IMR-90 (cell line): ENCODE measurements at regions not wholly inside any gene's neighbourhood (a gene's known extent, or its start where the extent isn't known, plus 50 kb on each side); places are given as distances from the start of the nearest gene placed in this dataset.
A peak's percentile ranks its signal among the peaks of the same experiment; 100 is the strongest.

ENCODE experiments used
- ATAC-seq: fragments of 200-7000 bp; cut with Tn5 transposase; 2 replicates; pipeline ENCODE4 v1.9.1; 2020; ENCODE audit warnings: low read depth, mild to moderate bottlenecking, moderate library complexity
- BruUV-seq: library from RNA; stranded (reverse); fragments of 400-500 nt; replicated peaks from 2 replicates; lab custom pipeline; 2021; lab: Mats Ljungman, UMichigan
- CTCF ChIA-PET: fragments of 300-600 bp; formaldehyde crosslinking; extraction: SDS; loops from one replicate; lab custom pipeline; 2021; ENCODE audit warnings: antibody characterized with exemption; lab: Yijun Ruan, JAX
- POLR2A ChIA-PET: fragments of 300-600 bp; sonication (Branson Sonifier 250); formaldehyde crosslinking; loops from one replicate; lab custom pipeline; 2022; ENCODE audit warnings: antibody characterized with exemption; ENCODE audit not compliant: unreplicated experiment; lab: Charles Lee
- DNase-seq: peaks from one replicate; pipeline ENCODE4 v3.0.0; 2013
- H2AFZ ChIP-seq: replicated peaks from 2 replicates; pipeline ENCODE3; 2013; ENCODE audit warnings: low read length, mild to moderate bottlenecking; ENCODE audit not compliant: poor library complexity
- H2AK5ac ChIP-seq: 2 replicates; pipeline ENCODE4 v1.6.1; 2013; ENCODE audit warnings: low read depth, low read length, inconsistent platforms
- H2AK9ac ChIP-seq: replicated peaks from 2 replicates; pipeline ENCODE3; 2013; ENCODE audit warnings: mild to moderate bottlenecking, low read depth, low read length, moderate library complexity; ENCODE audit not compliant: poor library complexity
- H2BK120ac ChIP-seq: 2 replicates; pipeline ENCODE4 v1.6.1; 2013; ENCODE audit warnings: low read depth, low read length, inconsistent platforms
- H2BK15ac ChIP-seq: 3 replicates; pipeline ENCODE4 v1.6.1; 2013; ENCODE audit warnings: low read depth, low read length, inconsistent platforms
- H2BK20ac ChIP-seq: 2 replicates; pipeline ENCODE4 v1.6.1; 2013; ENCODE audit warnings: low read depth, mild to moderate bottlenecking, inconsistent platforms, low read length, moderate library complexity
- H2BK5ac ChIP-seq: 2 replicates; pipeline ENCODE4 v1.6.1; 2013; ENCODE audit warnings: mild to moderate bottlenecking, low read depth, low read length, inconsistent platforms; ENCODE audit not compliant: poor library complexity, severe bottlenecking
- H3K14ac ChIP-seq: replicated peaks from 2 replicates; pipeline ENCODE4 v1.6.1; 2013; ENCODE audit warnings: low read depth, low read length, inconsistent platforms
- H3K18ac ChIP-seq: 2 replicates; pipeline ENCODE4 v1.6.1; 2013; ENCODE audit warnings: low read depth, low read length, control low read depth
- H3K23ac ChIP-seq: 2 replicates; pipeline ENCODE4 v1.6.1; 2013; ENCODE audit warnings: low read depth, low read length, inconsistent platforms
- H3K27ac ChIP-seq: 2 replicates; pipeline ENCODE4 v1.5.1; 2013; ENCODE audit warnings: mild to moderate bottlenecking, control low read depth, low read length; ENCODE audit not compliant: insufficient read depth
- H3K27me3 ChIP-seq: 2 replicates; pipeline ENCODE4 v1.6.1; 2013; ENCODE audit warnings: low read length; ENCODE audit not compliant: control insufficient read depth, insufficient read depth
- H3K36me3 ChIP-seq: 2 replicates; pipeline ENCODE4 v1.6.1; 2013; ENCODE audit warnings: low read length, mixed read lengths; ENCODE audit not compliant: control insufficient read depth, insufficient read depth
- H3K4ac ChIP-seq: 2 replicates; pipeline ENCODE4 v1.6.1; 2013; ENCODE audit warnings: low read depth, low read length, inconsistent platforms
- H3K4me1 ChIP-seq: 2 replicates; pipeline ENCODE4 v1.6.1; 2013; ENCODE audit warnings: low read length, mixed read lengths; ENCODE audit not compliant: control insufficient read depth, insufficient read depth
- H3K4me2 ChIP-seq: 2 replicates; pipeline ENCODE4 v1.6.1; 2013; ENCODE audit warnings: low read depth, mild to moderate bottlenecking, control low read depth, low read length, moderate library complexity
- H3K4me3 ChIP-seq: 2 replicates; pipeline ENCODE4 v1.5.1; 2013; ENCODE audit warnings: low read depth, mild to moderate bottlenecking, control low read depth, low read length, moderate library complexity; ENCODE audit not compliant: insufficient read depth
- H3K56ac ChIP-seq: 2 replicates; pipeline ENCODE4 v1.6.1; 2013; ENCODE audit warnings: low read length, inconsistent platforms; ENCODE audit not compliant: insufficient read depth; ENCODE audit errors: extremely low read depth
- H3K79me1 ChIP-seq, 2 experiments: 2 replicates each; pipeline ENCODE4 v1.6.1; 2013; ENCODE audit warnings: low read length in 2 of 2, inconsistent platforms in 1 of 2, low read depth in 1 of 2
- H3K9ac ChIP-seq: 2 replicates; pipeline ENCODE4 v1.6.1; 2013; ENCODE audit warnings: low read depth, low read length, control low read depth
- H3K9me1 ChIP-seq: 2 replicates; pipeline ENCODE4 v1.6.1; 2013; ENCODE audit warnings: low read length, inconsistent platforms; ENCODE audit not compliant: insufficient read depth
- H3K9me3 ChIP-seq: 2 replicates; pipeline ENCODE4 v1.6.1; 2013; ENCODE audit warnings: low read length; ENCODE audit not compliant: control insufficient read depth, insufficient read depth
- H4K20me1 ChIP-seq: 2 replicates; pipeline ENCODE4 v1.6.1; 2013; ENCODE audit warnings: low read length, inconsistent platforms; ENCODE audit not compliant: insufficient read depth
- H4K5ac ChIP-seq: 2 replicates; pipeline ENCODE4 v1.6.1; 2013; ENCODE audit warnings: mild to moderate bottlenecking, low read depth, low read length, control low read depth
- H4K8ac ChIP-seq, 2 experiments: 2 replicates each; pipeline ENCODE4 v1.6.1; 2013; ENCODE audit warnings: low read depth in 2 of 2, low read length in 2 of 2, control low read depth in 1 of 2, inconsistent platforms in 1 of 2
- H4K91ac ChIP-seq: 2 replicates; pipeline ENCODE4 v1.6.1; 2013; ENCODE audit warnings: low read depth, low read length, inconsistent platforms; ENCODE audit not compliant: insufficient read depth
- BHLHE40 ChIP-seq: fragments of 150-350 bp; IDR thresholded peaks from 2 replicates; pipeline ENCODE4 v1.6.1; 2016; ENCODE audit warnings: mild to moderate bottlenecking, low read depth, low read length
- CEBPB ChIP-seq: IDR thresholded peaks from 2 replicates; pipeline ENCODE4 v1.6.1; 2012; ENCODE audit warnings: low read depth, low read length, improper control_type of control experiment
- CHD1 ChIP-seq: IDR thresholded peaks from 2 replicates; pipeline ENCODE4 v1.6.1; 2012; ENCODE audit warnings: low read depth, low read length, improper control_type of control experiment
- CTCF ChIP-seq: conservative IDR thresholded peaks from 2 replicates; pipeline ENCODE4 v1.5.1; 2012; ENCODE audit warnings: mild to moderate bottlenecking, low read depth, low read length, improper control_type of control experiment
- ELK1 ChIP-seq: fragments of 150-350 bp; IDR thresholded peaks from 2 replicates; pipeline ENCODE4 v1.6.1; 2016; ENCODE audit warnings: low read depth, mild to moderate bottlenecking, low read length, moderate library complexity, borderline replicate concordance
- FOS ChIP-seq: fragments of 150-350 bp; IDR thresholded peaks from 2 replicates; pipeline ENCODE4 v1.6.1; 2016; ENCODE audit warnings: low read depth, low read length
- MAFK ChIP-seq: IDR thresholded peaks from 2 replicates; pipeline ENCODE4 v1.6.1; 2012; ENCODE audit warnings: low read depth, low read length, improper control_type of control experiment
- MAZ ChIP-seq: IDR thresholded peaks from 2 replicates; pipeline ENCODE4 v1.6.1; 2012; ENCODE audit warnings: low read depth, mild to moderate bottlenecking, low read length, improper control_type of control experiment, moderate library complexity, borderline replicate concordance
- MXI1 ChIP-seq: IDR thresholded peaks from 2 replicates; pipeline ENCODE4 v1.6.1; 2012; ENCODE audit warnings: low read depth, mild to moderate bottlenecking, low read length, moderate library complexity, borderline replicate concordance
- NFE2L2 ChIP-seq: fragments of 150-350 bp; IDR thresholded peaks from 2 replicates; pipeline ENCODE4 v1.6.1; 2016; ENCODE audit warnings: low read depth, mild to moderate bottlenecking, low read length
- POLR2A ChIP-seq: IDR thresholded peaks from 2 replicates; pipeline ENCODE4 v1.6.1; 2012; ENCODE audit warnings: mild to moderate bottlenecking, low read depth, low read length
- RAD21 ChIP-seq: IDR thresholded peaks from 2 replicates; pipeline ENCODE4 v1.6.1; 2012; ENCODE audit warnings: low read length, improper control_type of control experiment
- RCOR1 ChIP-seq: IDR thresholded peaks from 2 replicates; pipeline ENCODE4 v1.6.1; 2012; ENCODE audit warnings: mild to moderate bottlenecking, low read length, improper control_type of control experiment; ENCODE audit not compliant: insufficient replicate concordance
- RFX5 ChIP-seq: IDR thresholded peaks from 2 replicates; pipeline ENCODE4 v1.8.0; 2012; ENCODE audit warnings: low read depth, mild to moderate bottlenecking, low read length, moderate library complexity
- SMC3 ChIP-seq: fragments of 150-350 bp; IDR thresholded peaks from 2 replicates; pipeline ENCODE4 v1.6.1; 2016; ENCODE audit warnings: low read depth, mild to moderate bottlenecking, antibody characterized with exemption, low read length, moderate library complexity
- USF2 ChIP-seq: fragments of 150-350 bp; IDR thresholded peaks from 2 replicates; pipeline ENCODE4 v1.6.1; 2017; ENCODE audit warnings: mild to moderate bottlenecking, antibody characterized with exemption, low read length, low read depth
- WGBS, 2 experiments: methylation state at CpG; one replicate each; pipeline versions ENCODE4 v1.1.5 to v1.1.7; 2013; ENCODE audit warnings: missing lambda C conversion rate in 2 of 2; ENCODE audit not compliant: insufficient read length in 1 of 2; ENCODE audit errors: extremely low coverage in 2 of 2; 5-methylcytosine and 5-hydroxymethylcytosine counted together
- dilution Hi-C: fragments of 300-500 bp; cut with HindIII; formaldehyde crosslinking; loops from one replicate; pipeline ENCODE4 v1.14.3; 2018; ENCODE audit warnings: low sequenced_read_pairs; ENCODE audit not compliant: unreplicated experiment
- in situ Hi-C: fragments of 300-500 bp; cut with MboI; formaldehyde crosslinking; loops from 3 replicates; pipeline ENCODE4 v1.14.3; 2019; ENCODE audit warnings: low sequenced_read_pairs, inconsistent platforms, mixed read lengths
- intact Hi-C: fragments of 100-400 bp; cut with micrococcal nuclease; formaldehyde crosslinking; loops from 2 replicates; pipeline ENCODE4 v1.10.0; 2022

- H3K9me1 ChIP-seq, result no peaks in the 10 kb centered on the region
- no peak for TF ChIP-seq RCOR1
- no peak for TF ChIP-seq ELK1
- TF ChIP-seq MXI1, result no peak
- no peak for TF ChIP-seq POLR2A
- no peak for TF ChIP-seq CHD1
- no peak for TF ChIP-seq USF2
- no peak for TF ChIP-seq NFE2L2
- no peak for TF ChIP-seq MAZ
- no peak for TF ChIP-seq FOS
- no peak for TF ChIP-seq BHLHE40
- no peak for TF ChIP-seq MAFK
- TF ChIP-seq CEBPB, result no peak
- no peak for TF ChIP-seq CTCF
- no peak for TF ChIP-seq RFX5
- TF ChIP-seq RAD21, result no peak
- no peak for TF ChIP-seq SMC3
- no peak overlapping the region for H3K9ac ChIP-seq
- H2BK120ac ChIP-seq, result no peak overlapping the region
- H3K4me2 ChIP-seq, result no peak overlapping the region
- in situ Hi-C loops (no loop called here), dilution Hi-C loops (no loop called here), intact Hi-C loops (no loop called here)
- H4K91ac ChIP-seq, result no peak overlapping the region
- no peak overlapping the region for H2BK15ac ChIP-seq
- 33% methylated on average over 2 of the region's 3 CpGs; no CpG with 5 or more reads in 1 of the 2 experiments for WGBS, 2 experiments
- H3K27ac ChIP-seq, result no peak overlapping the region
- DNase-seq (no peak), ATAC-seq (no peak)
- H3K4me3 ChIP-seq, result no peak overlapping the region
- no peak overlapping the region for H2AK9ac ChIP-seq
- H2AK5ac ChIP-seq, result no peak overlapping the region
- no peak overlapping the region for H3K23ac ChIP-seq
- no peaks in the 10 kb centered on the region for H3K36me3 ChIP-seq
- H4K20me1 ChIP-seq, result no peaks in the 10 kb centered on the region
- no peak overlapping the region for H2BK5ac ChIP-seq
- ChIA-PET POLR2A (no interaction called here), CTCF (interaction anchor here (0.9 kb wide), 1 partner anchor 25 kb away, joined by 3 read pairs; no protein-coding TSS in a partner anchor)
- no peak overlapping the region for H3K18ac ChIP-seq
- peaks cover 2% of the 10 kb centered on the region; the same call in 1 of the 2 replicates for H3K27me3 ChIP-seq
- no peak overlapping the region for H3K14ac ChIP-seq
- peak overlapping the region; percentile 19 for H2AFZ ChIP-seq
- 0 out of 2 replicates have a peak, but pooled peaks cover 2% of the 10 kb centered on the region for H3K9me3 ChIP-seq
- no peak overlapping the region for H3K4ac ChIP-seq
- no peaks in the 10 kb centered on the region for H3K4me1 ChIP-seq
- no peaks in the 10 kb centered on the region for H3K79me1 ChIP-seq
- no peak overlapping the region for H2BK20ac ChIP-seq
- H4K5ac ChIP-seq, result no peak overlapping the region
- no TSS peak for BruUV-seq
- H4K8ac ChIP-seq, result no peak overlapping the region
- no peak overlapping the region for H3K56ac ChIP-seq
Observed at GRCh38 chr6:106773522-106773921, 144.1 kb downstream of the QRSL1 start.
